A549 (cell line): ENCODE measurements at regions not wholly inside any gene's neighbourhood (a gene's known extent, or its start where the extent isn't known, plus 50 kb on each side); places are given as distances from the start of the nearest gene placed in this dataset.

Source experiments
- ATAC-seq, 2 experiments: fragments of 200-7000 bp in 1 of 2; fragments of >200 bp in 1 of 2; cut with Nextera tagmentation in 1 of 2; cut with Tn5 transposase in 1 of 2; 3 replicates each; pipeline versions ENCODE4 v1.8.0 to v1.9.1; 2018 to 2020; ENCODE audit warnings: mild to moderate bottlenecking in 1 of 2, moderate library complexity in 1 of 2
- CTCF ChIA-PET: fragments of 300-600 bp; sonication (Branson Sonifier 250); formaldehyde crosslinking; extraction: SDS; loops from one replicate; lab custom pipeline; 2021; ENCODE audit warnings: antibody characterized with exemption, inconsistent platforms; lab: Yijun Ruan, JAX
- POLR2A ChIA-PET: fragments of 350-600 bp; formaldehyde crosslinking; extraction: SDS; loops from one replicate; lab custom pipeline; 2021; ENCODE audit warnings: antibody characterized with exemption, inconsistent platforms; lab: Yijun Ruan, JAX
- DNase-seq, 2 experiments: peaks; one replicate each; pipeline versions ENCODE4 v3.0.0 to v3.0.0-alpha.2; 2011 to 2016; ENCODE audit warnings: low read depth in 1 of 2, low spot score in 1 of 2
- FAIRE-seq: peaks from 2 replicates; lab custom pipeline; 2011; peaks lifted over from hg19 to GRCh38; lab: Jason Lieb, UNC
- H3K27ac ChIP-seq, 2 experiments: fragments of >200 bp; sonication (Bioruptor Twin); formaldehyde crosslinking; 3 replicates each; pipeline ENCODE4 v1.5.1; 2016 to 2017
- H3K4me1 ChIP-seq: fragments of >200 bp; sonication (Bioruptor Twin); formaldehyde crosslinking; 3 replicates; pipeline ENCODE4 v1.6.1; 2016
- H3K4me2 ChIP-seq: fragments of >200 bp; sonication (Bioruptor Twin); formaldehyde crosslinking; 3 replicates; pipeline ENCODE4 v1.6.1; 2016
- H3K4me3 ChIP-seq: fragments of >200 bp; sonication (Bioruptor Twin); formaldehyde crosslinking; 3 replicates; pipeline ENCODE4 v1.5.1; 2016
- H3K9me3 ChIP-seq: fragments of >200 bp; sonication (Bioruptor Twin); formaldehyde crosslinking; 3 replicates; pipeline ENCODE4 v1.6.1; 2016
- BHLHE40 ChIP-seq: IDR thresholded peaks from 2 replicates; pipeline ENCODE4 v1.6.1; 2012; ENCODE audit warnings: low read depth, low read length, inconsistent platforms
- CBX2 ChIP-seq: fragments of 200-600 bp; sonication (generic); IDR thresholded peaks from 2 replicates; pipeline ENCODE4 v1.6.1; 2016; ENCODE audit warnings: low read depth, mild to moderate bottlenecking, borderline replicate concordance
- EHF ChIP-seq: fragments of 250-450 bp; sonication (Bioruptor Pico); IDR thresholded peaks from 2 replicates; pipeline ENCODE4 v1.5.0; 2020; ENCODE audit warnings: mild to moderate bottlenecking
- EHMT2 ChIP-seq: fragments of 200-600 bp; sonication (generic); IDR thresholded peaks from 2 replicates; pipeline ENCODE4 v1.6.1; 2016; ENCODE audit warnings: antibody characterized with exemption, low read depth, mild to moderate bottlenecking, moderate library complexity
- ELK1 ChIP-seq: fragments of 150-350 bp; IDR thresholded peaks from 2 replicates; pipeline ENCODE4 v1.6.1; 2014; ENCODE audit warnings: low read depth, mild to moderate bottlenecking, low read length
- FOSL2 ChIP-seq, 2 experiments: fragments of 450-650 bp in 1 of 2; fragments of >200 bp in 1 of 2; sonication (Bioruptor Twin) in 1 of 2; formaldehyde crosslinking; IDR thresholded peaks; 2 replicates each; pipeline versions ENCODE4 v1.5.0 to v1.6.1; 2016 to 2020; ENCODE audit warnings: mild to moderate bottlenecking in 1 of 2, moderate library complexity in 1 of 2
- FOXS1 ChIP-seq: fragments of 250-450 bp; sonication (Bioruptor Pico); IDR thresholded peaks from 2 replicates; pipeline ENCODE4 v1.5.0; 2020; ENCODE audit warnings: mild to moderate bottlenecking, moderate library complexity
- GATA3 ChIP-seq: IDR thresholded peaks from 2 replicates; pipeline ENCODE4 v1.6.1; 2012; ENCODE audit warnings: borderline replicate concordance
- HOXA7 ChIP-seq: fragments of 250-450 bp; sonication (Bioruptor Pico); IDR thresholded peaks from 2 replicates; pipeline ENCODE4 v1.5.0; 2020; ENCODE audit warnings: mild to moderate bottlenecking, moderate library complexity
- JUNB ChIP-seq: fragments of >200 bp; sonication (Bioruptor Twin); formaldehyde crosslinking; IDR thresholded peaks from 2 replicates; pipeline ENCODE4 v1.6.1; 2016
- MAFK ChIP-seq: fragments of 450-650 bp; IDR thresholded peaks from 2 replicates; pipeline ENCODE4 v1.6.1; 2014; ENCODE audit not compliant: partially characterized antibody
- MAZ ChIP-seq: fragments of 150-350 bp; IDR thresholded peaks from 2 replicates; pipeline ENCODE4 v1.6.1; 2014; ENCODE audit warnings: antibody characterized with exemption, low read depth, low read length, borderline replicate concordance
- MYC ChIP-seq: IDR thresholded peaks from 2 replicates; pipeline ENCODE4 v1.6.1; 2012; ENCODE audit warnings: mild to moderate bottlenecking, inconsistent platforms, low read length, improper control_type of control experiment, borderline replicate concordance
- NR3C1 ChIP-seq: fragments of >200 bp; sonication (Bioruptor Twin); formaldehyde crosslinking; IDR thresholded peaks from 3 replicates; pipeline ENCODE4 v1.6.1; 2017
- PHF8 ChIP-seq: fragments of 200-600 bp; sonication (generic); IDR thresholded peaks from 2 replicates; pipeline ENCODE4 v1.6.1; 2016; ENCODE audit warnings: low read depth, mild to moderate bottlenecking, antibody characterized with exemption, moderate library complexity, borderline replicate concordance
- POLR2A ChIP-seq: IDR thresholded peaks from 2 replicates; pipeline ENCODE4 v1.6.1; 2012; ENCODE audit warnings: mild to moderate bottlenecking, low read length
- POLR2AphosphoS2 ChIP-seq: conservative IDR thresholded peaks from 2 replicates; pipeline ENCODE4 v1.6.1; 2012; ENCODE audit warnings: low read length, improper control_type of control experiment, inconsistent platforms
- RARB ChIP-seq: fragments of 250-450 bp; sonication (Bioruptor Pico); IDR thresholded peaks from 2 replicates; pipeline ENCODE4 v1.8.0; 2021; ENCODE audit warnings: mild to moderate bottlenecking, moderate library complexity
- RCOR1 ChIP-seq: fragments of 150-350 bp; IDR thresholded peaks from 2 replicates; pipeline ENCODE4 v1.6.1; 2014; ENCODE audit warnings: antibody characterized with exemption, low read length, low read depth
- RFX5 ChIP-seq: fragments of 450-650 bp; IDR thresholded peaks from 2 replicates; pipeline ENCODE4 v1.7.1; 2014; ENCODE audit warnings: antibody characterized with exemption, mild to moderate bottlenecking, moderate library complexity
- RNF2 ChIP-seq: fragments of 200-600 bp; sonication (generic); IDR thresholded peaks from 2 replicates; pipeline ENCODE4 v1.6.1; 2016; ENCODE audit warnings: low read depth, mild to moderate bottlenecking, antibody characterized with exemption, moderate library complexity, borderline replicate concordance
- SMC3 ChIP-seq: fragments of >200 bp; sonication (Bioruptor Twin); formaldehyde crosslinking; IDR thresholded peaks from 3 replicates; pipeline ENCODE4 v1.6.1; 2018; ENCODE audit warnings: inconsistent platforms
- TP53 ChIP-seq: fragments of 250-450 bp; sonication (Bioruptor Pico); IDR thresholded peaks from 2 replicates; pipeline ENCODE4 v1.5.0; 2021; ENCODE audit warnings: mild to moderate bottlenecking, moderate library complexity
- ZFP36 ChIP-seq: fragments of 450-650 bp; IDR thresholded peaks from 2 replicates; pipeline ENCODE4 v1.6.1; 2014; ENCODE audit warnings: borderline replicate concordance; ENCODE audit not compliant: partially characterized antibody
- ZNF302 ChIP-seq: fragments of 250-450 bp; sonication (Bioruptor Pico); IDR thresholded peaks from 2 replicates; pipeline ENCODE4 v1.9.0; 2021; ENCODE audit warnings: inconsistent platforms, mild to moderate bottlenecking, moderate library complexity
- ZSCAN20 ChIP-seq: fragments of 250-450 bp; sonication (Bioruptor Pico); IDR thresholded peaks from 2 replicates; pipeline ENCODE4 v1.8.0; 2022; ENCODE audit warnings: mild to moderate bottlenecking, moderate library complexity
- WGBS: methylation state at CpG from one replicate; pipeline ENCODE4 v1.1.6; 2017; ENCODE audit errors: missing lambda C conversion rate; 5-methylcytosine and 5-hydroxymethylcytosine counted together
- TF ChIP-seq, protein P1 (sequence below): fragments of >200 bp; sonication (Bioruptor Twin); formaldehyde crosslinking; IDR thresholded peaks from 2 replicates; pipeline ENCODE4 v1.6.1; 2016
- TF ChIP-seq, protein P2 (sequence below): fragments of 250-450 bp; sonication (Bioruptor Pico); IDR thresholded peaks from 2 replicates; pipeline ENCODE4 v1.5.0; 2021; ENCODE audit warnings: mild to moderate bottlenecking, moderate library complexity, borderline replicate concordance
- TF ChIP-seq, protein P3 (sequence below): IDR thresholded peaks from 2 replicates; pipeline ENCODE4 v1.6.1; 2012

GRCh38 chr22:47465809-47466208 lies 703.4 kb downstream of the TBC1D22A start:
- Histone ChIP-seq H3K9me3 (no peaks in the 10 kb centered on the region; the same call in 2 of the 3 replicates), H3K4me1 (no peaks in the 10 kb centered on the region), H3K27ac (no peak overlapping the region), H3K4me3 (no peak overlapping the region), H3K4me2 (no peak overlapping the region)
- DNase-seq (no peak), FAIRE-seq (no peak), ATAC-seq (no peak)
- ChIA-PET CTCF (no interaction called here), POLR2A (no interaction called here)
- WGBS, result 64% methylated on average over 1 of the region's 2 CpGs
- TF ChIP-seq RARB (no peak), MAFK (peak; percentile 51), ZSCAN20 (CRISPR knock-in tag) (no peak), GATA3 (no peak), MAZ (no peak), FOXS1 (CRISPR knock-in tag) (no peak)
- TF ChIP-seq, protein P1, sequence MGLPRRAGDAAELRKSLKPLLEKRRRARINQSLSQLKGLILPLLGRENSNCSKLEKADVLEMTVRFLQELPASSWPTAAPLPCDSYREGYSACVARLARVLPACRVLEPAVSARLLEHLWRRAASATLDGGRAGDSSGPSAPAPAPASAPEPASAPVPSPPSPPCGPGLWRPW, result no peak

- POLR2A ChIA-PET, result no interaction called here
- Histone ChIP-seq H3K4me2 (no peak overlapping the region), H3K27ac (no peak overlapping the region), H3K4me3 (no peak overlapping the region), H3K9me3 (no peaks in the 10 kb centered on the region; the same call in 2 of the 3 replicates), H3K4me1 (no peaks in the 10 kb centered on the region)
- FAIRE-seq, result no peak
- CTCF ChIA-PET, result no interaction called here
- DNase-seq, result no peak
- TF ChIP-seq NR3C1 (no peak), SMC3 (no peak), FOSL2 (IDR thresholded peaks at IDR 0.05) (no peak), FOSL2 (CRISPR knock-in tag; IDR thresholded peaks at IDR 0.05) (no peak), ELK1 (no peak), MYC (no peak), TP53 (CRISPR knock-in tag) (no peak), EHF (CRISPR knock-in tag) (no peak), RCOR1 (no peak), CBX2 (no peak), JUNB (no peak), ZSCAN20 (CRISPR knock-in tag) (no peak), RFX5 (no peak), RNF2 (no peak), PHF8 (no peak), POLR2A (no peak), EHMT2 (no peak), RARB (no peak)
- TF ChIP-seq, protein P2, sequence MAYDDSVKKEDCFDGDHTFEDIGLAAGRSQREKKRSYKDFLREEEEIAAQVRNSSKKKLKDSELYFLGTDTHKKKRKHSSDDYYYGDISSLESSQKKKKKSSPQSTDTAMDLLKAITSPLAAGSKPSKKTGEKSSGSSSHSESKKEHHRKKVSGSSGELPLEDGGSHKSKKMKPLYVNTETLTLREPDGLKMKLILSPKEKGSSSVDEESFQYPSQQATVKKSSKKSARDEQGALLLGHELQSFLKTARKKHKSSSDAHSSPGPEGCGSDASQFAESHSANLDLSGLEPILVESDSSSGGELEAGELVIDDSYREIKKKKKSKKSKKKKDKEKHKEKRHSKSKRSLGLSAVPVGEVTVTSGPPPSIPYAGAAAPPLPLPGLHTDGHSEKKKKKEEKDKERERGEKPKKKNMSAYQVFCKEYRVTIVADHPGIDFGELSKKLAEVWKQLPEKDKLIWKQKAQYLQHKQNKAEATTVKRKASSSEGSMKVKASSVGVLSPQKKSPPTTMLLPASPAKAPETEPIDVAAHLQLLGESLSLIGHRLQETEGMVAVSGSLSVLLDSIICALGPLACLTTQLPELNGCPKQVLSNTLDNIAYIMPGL (CRISPR knock-in tag), result no peak
- TF ChIP-seq, protein P1, result no peak
- TF ChIP-seq, all 56 proteins: peak for 0
- no peak for ATAC-seq
- WGBS, result 25% methylated on average over 8 of the region's 8 CpGs
These were observed 702.8 kb downstream of the TBC1D22A start for GRCh38 chr22:47465222-47465621.

DNA sequence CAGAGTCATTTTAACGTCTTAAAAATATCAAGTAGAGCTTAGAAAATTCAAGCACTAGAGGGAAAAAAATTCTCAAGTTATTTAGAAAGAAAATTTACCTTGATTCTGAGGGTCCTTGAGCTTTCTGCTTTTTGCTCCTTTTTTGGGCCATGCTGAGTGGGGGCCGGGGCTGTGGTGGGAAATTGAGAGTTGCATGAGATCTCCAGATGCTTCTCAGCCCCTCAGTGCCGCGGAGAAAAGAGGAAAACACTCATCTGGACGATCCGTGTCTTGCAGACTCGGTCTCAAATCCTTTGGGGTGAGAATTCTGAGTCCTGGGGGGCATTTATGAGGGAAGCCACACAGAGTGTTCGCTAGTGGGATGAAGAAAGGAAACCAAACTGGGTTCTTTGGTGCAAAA lies 700.8 kb downstream of the TBC1D22A start:
- H3K4me3 ChIP-seq, result no peak overlapping the region
- no peak for ATAC-seq
- no peaks in the 10 kb centered on the region for H3K4me1 ChIP-seq
- CTCF ChIA-PET, result no interaction called here
- no peak for FAIRE-seq
- DNase-seq, result no peak
- no peak overlapping the region for H3K4me2 ChIP-seq
- H3K9me3 ChIP-seq, result no peaks in the 10 kb centered on the region; the same call in 2 of the 3 replicates
- POLR2A ChIA-PET, result no interaction called here
- WGBS, result 5% methylated on average over 8 of the region's 8 CpGs
- H3K27ac ChIP-seq, result no peak overlapping the region
- TF ChIP-seq, protein P3, sequence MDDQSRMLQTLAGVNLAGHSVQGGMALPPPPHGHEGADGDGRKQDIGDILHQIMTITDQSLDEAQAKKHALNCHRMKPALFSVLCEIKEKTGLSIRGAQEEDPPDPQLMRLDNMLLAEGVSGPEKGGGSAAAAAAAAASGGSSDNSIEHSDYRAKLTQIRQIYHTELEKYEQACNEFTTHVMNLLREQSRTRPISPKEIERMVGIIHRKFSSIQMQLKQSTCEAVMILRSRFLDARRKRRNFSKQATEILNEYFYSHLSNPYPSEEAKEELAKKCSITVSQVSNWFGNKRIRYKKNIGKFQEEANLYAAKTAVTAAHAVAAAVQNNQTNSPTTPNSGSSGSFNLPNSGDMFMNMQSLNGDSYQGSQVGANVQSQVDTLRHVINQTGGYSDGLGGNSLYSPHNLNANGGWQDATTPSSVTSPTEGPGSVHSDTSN, result no peak
- TF ChIP-seq BHLHE40, result no peak
- TF ChIP-seq ZFP36, result no peak
- no peak for TF ChIP-seq HOXA7 (CRISPR knock-in tag)
- TF ChIP-seq ZNF302, result no peak
- no peak for TF ChIP-seq POLR2AphosphoS2
